PC-3 (cell line): ENCODE measurements at regions not wholly inside any gene's neighbourhood (a gene's known extent, or its start where the extent isn't known, plus 50 kb on each side); places are given as distances from the start of the nearest gene placed in this dataset.

Experiments
- CTCF ChIP-seq: fragments of 300-600 bp; sonication (generic); conservative IDR thresholded peaks from 2 replicates; pipeline ENCODE4 v1.5.1; 2017; ENCODE audit warnings: antibody characterized with exemption, low read depth, mild to moderate bottlenecking, low read length
- EZH2 ChIP-seq: fragments of 300-600 bp; sonication (generic); IDR thresholded peaks from one replicate; pipeline ENCODE4 v1.6.1; 2017; ENCODE audit warnings: antibody characterized with exemption, mild to moderate bottlenecking, low read length; ENCODE audit not compliant: unreplicated experiment
- EZH2phosphoT487 ChIP-seq: fragments of 300-600 bp; sonication (generic); IDR thresholded peaks from 2 replicates; pipeline ENCODE4 v1.6.1; 2018; ENCODE audit warnings: mild to moderate bottlenecking, antibody characterized with exemption, low read length, borderline replicate concordance

DNA sequence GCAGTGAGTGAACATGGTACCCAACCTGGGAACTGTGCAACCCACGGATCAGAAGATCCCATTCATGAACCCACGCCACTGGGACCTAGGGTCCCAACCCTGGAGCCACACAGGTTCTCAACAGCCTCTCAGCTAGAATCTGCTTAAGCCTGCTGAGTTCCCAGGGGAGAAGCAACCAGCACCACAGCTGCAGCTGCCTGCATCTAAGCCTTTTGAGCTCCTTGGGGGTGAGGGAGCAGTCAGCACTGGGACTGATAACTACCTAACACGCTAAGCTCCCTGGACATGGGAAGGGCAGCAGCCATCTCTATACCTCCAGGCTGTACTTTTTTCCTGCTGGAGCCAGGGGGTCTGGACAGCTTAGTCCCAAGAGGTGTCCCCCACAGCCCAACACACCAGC, 179.3 kb downstream of the IL15 start:
- TF ChIP-seq CTCF = no peak
- no peak for TF ChIP-seq EZH2
- no peak for TF ChIP-seq EZH2phosphoT487
